Peyer's patch (tissue), 4 donors: ENCODE measurements at regions not wholly inside any gene's neighbourhood (a gene's known extent, or its start where the extent isn't known, plus 50 kb on each side); places are given as distances from the start of the nearest gene placed in this dataset.

Experiments
- DNase-seq, 3 donors: peaks; one replicate each; pipeline ENCODE4 v3.0.0-alpha.2; 2017 to 2019
- H3K27ac ChIP-seq, 4 donors: fragments of 200-600 bp; sonication (generic); one replicate each; pipeline ENCODE4 v1.5.1; 2016 to 2019
- H3K27me3 ChIP-seq, 2 donors: fragments of 200-600 bp; sonication (generic); one replicate each; pipeline ENCODE4 v1.5.1; 2019
- H3K36me3 ChIP-seq, 3 donors: fragments of 200-600 bp; sonication (generic); one replicate each; pipeline ENCODE4 v1.5.1; 2016 to 2019
- H3K4me1 ChIP-seq, 4 donors: fragments of 200-600 bp; sonication (generic); one replicate each; pipeline ENCODE4 v1.5.1; 2016 to 2019
- H3K4me3 ChIP-seq, 4 donors: fragments of 200-600 bp; sonication (generic); 1 replicate in 3 of 4; 2 replicates in 1 of 4; pipeline ENCODE4 v1.5.1; 2016 to 2019; ENCODE audit warnings: mild to moderate bottlenecking in 1 of 4
- H3K9me3 ChIP-seq, 4 donors: fragments of 200-600 bp; sonication (generic); one replicate each; pipeline ENCODE4 v1.5.1; 2016 to 2019; ENCODE audit warnings: mild to moderate bottlenecking in 1 of 4
- CTCF ChIP-seq, 6 experiments: fragments of 450-650 bp in 4 of 6; fragments of 200-600 bp in 2 of 6; sonication (generic) in 1 of 6; IDR thresholded peaks; one replicate each; pipeline ENCODE4 v1.5.1; 2017 to 2019; ENCODE audit warnings: antibody characterized with exemption in 6 of 6, mild to moderate bottlenecking in 3 of 6, moderate library complexity in 1 of 6
- POLR2A ChIP-seq, 2 donors: fragments of 450-650 bp; IDR thresholded peaks; one replicate each; pipeline ENCODE4 v1.5.1; 2017; ENCODE audit warnings: antibody characterized with exemption in 2 of 2, mild to moderate bottlenecking in 2 of 2, moderate library complexity in 2 of 2

DNA sequence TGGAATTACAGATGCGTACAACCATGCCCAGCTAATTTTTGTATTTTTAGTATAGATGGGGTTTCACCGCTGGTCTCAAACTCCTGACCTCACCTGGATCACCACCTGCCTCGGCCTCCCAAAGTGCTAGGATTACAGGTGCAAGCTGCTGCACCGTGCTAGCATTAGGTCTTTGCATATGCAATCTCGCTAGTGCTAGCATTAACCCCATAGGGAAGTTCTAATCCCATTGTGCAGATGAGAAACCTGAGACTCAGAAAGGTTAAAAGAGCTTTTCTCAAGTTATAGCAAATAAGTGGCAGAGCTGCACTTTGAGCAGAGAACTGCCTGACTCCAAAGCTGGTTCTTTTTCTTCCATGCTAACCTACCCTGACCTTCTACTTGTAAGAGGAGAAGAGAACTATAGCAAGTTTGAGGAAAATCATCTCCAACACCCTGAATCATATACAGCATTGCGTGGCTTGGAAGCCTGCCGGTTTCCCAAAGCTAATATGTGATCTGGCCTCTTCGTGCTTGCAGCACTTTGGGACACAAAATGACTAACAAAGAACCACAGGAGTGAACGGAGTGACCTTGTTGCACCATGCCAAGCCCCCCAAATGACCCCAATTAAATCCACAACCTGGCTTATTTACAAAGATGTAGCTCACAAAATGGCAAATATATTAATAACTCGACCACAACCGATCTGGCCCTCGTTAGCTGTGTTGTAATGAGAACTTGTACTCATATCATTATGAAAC, 185.1 kb downstream of the TM2D1 start:
- no peaks in the 10 kb centered on the region for H3K4me1 ChIP-seq
- no peaks in the 10 kb centered on the region for H3K36me3 ChIP-seq
- H3K4me3 ChIP-seq: no peak overlapping the region
- H3K9me3 ChIP-seq: no peaks in the 10 kb centered on the region
- DNase-seq: no peak
- H3K27ac ChIP-seq: no peak overlapping the region
- no peak for TF ChIP-seq POLR2A (IDR thresholded peaks at IDR 0.05)
- TF ChIP-seq CTCF (IDR thresholded peaks at IDR 0.05): no peak
- no peaks in the 10 kb centered on the region for H3K27me3 ChIP-seq

GRCh38 chr1:61538228-61538627, 186.7 kb downstream of the TM2D1 start:
- H3K4me3 ChIP-seq: no peak overlapping the region
- H3K36me3 ChIP-seq: no peaks in the 10 kb centered on the region
- no peaks in the 10 kb centered on the region for H3K9me3 ChIP-seq
- no peaks in the 10 kb centered on the region for H3K27me3 ChIP-seq
- TF ChIP-seq CTCF (IDR thresholded peaks at IDR 0.05) (no peak), POLR2A (IDR thresholded peaks at IDR 0.05) (no peak)
- no peak for DNase-seq
- H3K4me1 ChIP-seq: no peaks in the 10 kb centered on the region
- H3K27ac ChIP-seq: no peak overlapping the region

DNA sequence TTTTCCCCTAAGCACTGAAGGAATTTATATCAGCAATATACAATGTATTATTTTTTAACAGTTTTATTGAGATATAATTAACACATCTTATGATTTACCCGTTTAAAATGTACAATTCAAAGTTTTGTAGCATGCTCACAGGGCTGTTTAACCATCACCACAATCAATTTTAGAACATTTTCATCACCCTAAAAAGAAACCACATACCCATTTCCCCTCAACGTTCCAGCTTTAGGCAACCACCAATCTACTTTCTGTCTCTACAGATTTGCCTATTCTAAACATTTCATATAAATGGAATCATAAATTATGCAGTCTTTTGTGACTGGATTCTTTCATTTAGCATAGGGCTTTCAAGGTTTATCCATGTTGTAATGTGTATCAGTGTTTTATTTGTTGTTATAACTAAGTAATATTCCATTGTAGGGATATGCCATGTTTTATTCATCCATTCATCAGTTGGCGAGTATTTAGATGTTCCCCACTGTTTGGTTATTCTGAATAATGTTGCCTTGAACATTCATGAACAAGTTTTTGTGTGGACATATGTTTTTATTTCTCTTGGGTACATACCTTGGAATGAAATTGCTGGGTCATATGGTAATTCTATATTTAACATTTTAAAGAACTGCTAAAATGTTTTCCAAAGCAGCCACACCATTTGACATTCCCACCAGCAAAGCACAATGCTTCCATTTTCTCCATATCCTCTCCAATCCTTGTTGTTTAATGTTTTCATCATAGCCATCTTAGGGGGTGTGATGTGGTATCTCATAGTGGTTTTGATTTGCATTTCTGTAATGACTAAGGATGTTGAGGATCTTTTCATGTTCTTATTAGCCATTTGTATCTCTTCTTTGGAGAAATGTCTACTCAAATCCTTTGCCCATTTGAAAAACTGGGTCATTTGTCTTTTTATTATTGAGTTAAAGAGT, 188.5 kb downstream of the TM2D1 start:
- H3K4me3 ChIP-seq: no peak overlapping the region
- TF ChIP-seq POLR2A (IDR thresholded peaks at IDR 0.05) (no peak), CTCF (IDR thresholded peaks at IDR 0.05) (no peak)
- H3K36me3 ChIP-seq: no peaks in the 10 kb centered on the region
- no peak overlapping the region for H3K27ac ChIP-seq
- no peak for DNase-seq
- no peaks in the 10 kb centered on the region for H3K27me3 ChIP-seq
- H3K9me3 ChIP-seq: no peaks in the 10 kb centered on the region
- no peaks in the 10 kb centered on the region for H3K4me1 ChIP-seq

DNA sequence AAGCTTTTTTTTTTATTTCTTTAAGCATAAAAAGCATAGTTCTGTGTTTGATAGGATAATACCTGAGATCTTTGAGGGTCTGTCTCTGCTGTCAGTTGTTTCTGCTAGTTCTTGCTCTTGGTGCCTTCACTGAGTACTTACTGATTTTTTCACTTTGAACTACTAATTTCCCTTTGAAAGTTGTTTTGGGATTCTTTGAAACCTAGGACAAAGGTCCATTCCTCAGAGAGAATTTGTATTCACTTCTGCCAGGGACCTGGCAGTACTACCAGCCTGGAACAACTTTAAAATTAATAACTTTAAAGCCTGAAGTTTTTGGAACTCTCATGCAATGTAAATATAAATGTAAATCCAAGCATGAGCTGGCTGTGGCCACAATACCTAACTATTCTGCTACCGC, 190.1 kb downstream of the TM2D1 start:
- DNase-seq: no peak
- Histone ChIP-seq H3K4me1 (no peaks in the 10 kb centered on the region), H3K36me3 (no peaks in the 10 kb centered on the region), H3K4me3 (no peak overlapping the region), H3K27ac (no peak overlapping the region), H3K27me3 (no peaks in the 10 kb centered on the region), H3K9me3 (no peaks in the 10 kb centered on the region)
- TF ChIP-seq POLR2A (IDR thresholded peaks at IDR 0.05) (no peak), CTCF (IDR thresholded peaks at IDR 0.05) (no peak)

DNA sequence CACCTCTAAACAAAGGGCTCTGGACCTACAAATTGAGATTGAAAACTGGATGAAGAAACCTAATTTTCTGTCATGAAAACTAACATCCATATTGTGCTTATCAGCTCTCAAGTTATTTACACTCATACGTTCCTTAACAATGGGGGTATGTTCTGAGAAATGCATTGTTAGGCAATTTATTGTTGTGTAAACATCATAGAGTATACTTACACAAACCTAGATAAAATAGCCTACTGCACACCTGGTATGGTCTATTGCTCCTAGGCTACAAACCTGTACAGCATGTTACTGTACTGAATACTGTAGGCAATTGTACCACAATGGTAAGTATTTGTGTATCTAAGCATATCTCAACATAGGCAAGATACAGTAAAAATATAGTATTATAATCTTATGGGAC, 191.4 kb downstream of the TM2D1 start:
- H3K9me3 ChIP-seq: no peaks in the 10 kb centered on the region
- no peaks in the 10 kb centered on the region for H3K4me1 ChIP-seq
- TF ChIP-seq POLR2A (IDR thresholded peaks at IDR 0.05) (no peak), CTCF (IDR thresholded peaks at IDR 0.05) (no peak)
- no peak overlapping the region for H3K4me3 ChIP-seq
- no peak overlapping the region for H3K27ac ChIP-seq
- DNase-seq: no peak
- no peaks in the 10 kb centered on the region for H3K27me3 ChIP-seq
- H3K36me3 ChIP-seq: no peaks in the 10 kb centered on the region
